IMR-90 (cell line): ENCODE measurements at regions not wholly inside any gene's neighbourhood (a gene's known extent, or its start where the extent isn't known, plus 50 kb on each side); places are given as distances from the start of the nearest gene placed in this dataset.
A peak's percentile ranks its signal among the peaks of the same experiment; 100 is the strongest.

ENCODE experiments used
- ATAC-seq: fragments of 200-7000 bp; cut with Tn5 transposase; 2 replicates; pipeline ENCODE4 v1.9.1; 2020; ENCODE audit warnings: low read depth, mild to moderate bottlenecking, moderate library complexity
- BruUV-seq: library from RNA; stranded (reverse); fragments of 400-500 nt; replicated peaks from 2 replicates; lab custom pipeline; 2021; lab: Mats Ljungman, UMichigan
- CTCF ChIA-PET: fragments of 300-600 bp; formaldehyde crosslinking; extraction: SDS; loops from one replicate; lab custom pipeline; 2021; ENCODE audit warnings: antibody characterized with exemption; lab: Yijun Ruan, JAX
- POLR2A ChIA-PET: fragments of 300-600 bp; sonication (Branson Sonifier 250); formaldehyde crosslinking; loops from one replicate; lab custom pipeline; 2022; ENCODE audit warnings: antibody characterized with exemption; ENCODE audit not compliant: unreplicated experiment; lab: Charles Lee
- DNase-seq: peaks from one replicate; pipeline ENCODE4 v3.0.0; 2013
- H2AFZ ChIP-seq: replicated peaks from 2 replicates; pipeline ENCODE3; 2013; ENCODE audit warnings: low read length, mild to moderate bottlenecking; ENCODE audit not compliant: poor library complexity
- H2AK5ac ChIP-seq: 2 replicates; pipeline ENCODE4 v1.6.1; 2013; ENCODE audit warnings: low read depth, low read length, inconsistent platforms
- H2AK9ac ChIP-seq: replicated peaks from 2 replicates; pipeline ENCODE3; 2013; ENCODE audit warnings: mild to moderate bottlenecking, low read depth, low read length, moderate library complexity; ENCODE audit not compliant: poor library complexity
- H2BK120ac ChIP-seq: 2 replicates; pipeline ENCODE4 v1.6.1; 2013; ENCODE audit warnings: low read depth, low read length, inconsistent platforms
- H2BK15ac ChIP-seq: 3 replicates; pipeline ENCODE4 v1.6.1; 2013; ENCODE audit warnings: low read depth, low read length, inconsistent platforms
- H2BK20ac ChIP-seq: 2 replicates; pipeline ENCODE4 v1.6.1; 2013; ENCODE audit warnings: low read depth, mild to moderate bottlenecking, inconsistent platforms, low read length, moderate library complexity
- H2BK5ac ChIP-seq: 2 replicates; pipeline ENCODE4 v1.6.1; 2013; ENCODE audit warnings: mild to moderate bottlenecking, low read depth, low read length, inconsistent platforms; ENCODE audit not compliant: poor library complexity, severe bottlenecking
- H3K14ac ChIP-seq: replicated peaks from 2 replicates; pipeline ENCODE4 v1.6.1; 2013; ENCODE audit warnings: low read depth, low read length, inconsistent platforms
- H3K18ac ChIP-seq: 2 replicates; pipeline ENCODE4 v1.6.1; 2013; ENCODE audit warnings: low read depth, low read length, control low read depth
- H3K23ac ChIP-seq: 2 replicates; pipeline ENCODE4 v1.6.1; 2013; ENCODE audit warnings: low read depth, low read length, inconsistent platforms
- H3K27ac ChIP-seq: 2 replicates; pipeline ENCODE4 v1.5.1; 2013; ENCODE audit warnings: mild to moderate bottlenecking, control low read depth, low read length; ENCODE audit not compliant: insufficient read depth
- H3K27me3 ChIP-seq: 2 replicates; pipeline ENCODE4 v1.6.1; 2013; ENCODE audit warnings: low read length; ENCODE audit not compliant: control insufficient read depth, insufficient read depth
- H3K36me3 ChIP-seq: 2 replicates; pipeline ENCODE4 v1.6.1; 2013; ENCODE audit warnings: low read length, mixed read lengths; ENCODE audit not compliant: control insufficient read depth, insufficient read depth
- H3K4ac ChIP-seq: 2 replicates; pipeline ENCODE4 v1.6.1; 2013; ENCODE audit warnings: low read depth, low read length, inconsistent platforms
- H3K4me1 ChIP-seq: 2 replicates; pipeline ENCODE4 v1.6.1; 2013; ENCODE audit warnings: low read length, mixed read lengths; ENCODE audit not compliant: control insufficient read depth, insufficient read depth
- H3K4me2 ChIP-seq: 2 replicates; pipeline ENCODE4 v1.6.1; 2013; ENCODE audit warnings: low read depth, mild to moderate bottlenecking, control low read depth, low read length, moderate library complexity
- H3K4me3 ChIP-seq: 2 replicates; pipeline ENCODE4 v1.5.1; 2013; ENCODE audit warnings: low read depth, mild to moderate bottlenecking, control low read depth, low read length, moderate library complexity; ENCODE audit not compliant: insufficient read depth
- H3K56ac ChIP-seq: 2 replicates; pipeline ENCODE4 v1.6.1; 2013; ENCODE audit warnings: low read length, inconsistent platforms; ENCODE audit not compliant: insufficient read depth; ENCODE audit errors: extremely low read depth
- H3K79me1 ChIP-seq, 2 experiments: 2 replicates each; pipeline ENCODE4 v1.6.1; 2013; ENCODE audit warnings: low read length in 2 of 2, inconsistent platforms in 1 of 2, low read depth in 1 of 2
- H3K9ac ChIP-seq: 2 replicates; pipeline ENCODE4 v1.6.1; 2013; ENCODE audit warnings: low read depth, low read length, control low read depth
- H3K9me1 ChIP-seq: 2 replicates; pipeline ENCODE4 v1.6.1; 2013; ENCODE audit warnings: low read length, inconsistent platforms; ENCODE audit not compliant: insufficient read depth
- H3K9me3 ChIP-seq: 2 replicates; pipeline ENCODE4 v1.6.1; 2013; ENCODE audit warnings: low read length; ENCODE audit not compliant: control insufficient read depth, insufficient read depth
- H4K20me1 ChIP-seq: 2 replicates; pipeline ENCODE4 v1.6.1; 2013; ENCODE audit warnings: low read length, inconsistent platforms; ENCODE audit not compliant: insufficient read depth
- H4K5ac ChIP-seq: 2 replicates; pipeline ENCODE4 v1.6.1; 2013; ENCODE audit warnings: mild to moderate bottlenecking, low read depth, low read length, control low read depth
- H4K8ac ChIP-seq, 2 experiments: 2 replicates each; pipeline ENCODE4 v1.6.1; 2013; ENCODE audit warnings: low read depth in 2 of 2, low read length in 2 of 2, control low read depth in 1 of 2, inconsistent platforms in 1 of 2
- H4K91ac ChIP-seq: 2 replicates; pipeline ENCODE4 v1.6.1; 2013; ENCODE audit warnings: low read depth, low read length, inconsistent platforms; ENCODE audit not compliant: insufficient read depth
- CHD1 ChIP-seq: IDR thresholded peaks from 2 replicates; pipeline ENCODE4 v1.6.1; 2012; ENCODE audit warnings: low read depth, low read length, improper control_type of control experiment
- MAFK ChIP-seq: IDR thresholded peaks from 2 replicates; pipeline ENCODE4 v1.6.1; 2012; ENCODE audit warnings: low read depth, low read length, improper control_type of control experiment
- RCOR1 ChIP-seq: IDR thresholded peaks from 2 replicates; pipeline ENCODE4 v1.6.1; 2012; ENCODE audit warnings: mild to moderate bottlenecking, low read length, improper control_type of control experiment; ENCODE audit not compliant: insufficient replicate concordance
- WGBS, 2 experiments: methylation state at CpG; one replicate each; pipeline versions ENCODE4 v1.1.5 to v1.1.7; 2013; ENCODE audit warnings: missing lambda C conversion rate in 2 of 2; ENCODE audit not compliant: insufficient read length in 1 of 2; ENCODE audit errors: extremely low coverage in 2 of 2; 5-methylcytosine and 5-hydroxymethylcytosine counted together
- dilution Hi-C: fragments of 300-500 bp; cut with HindIII; formaldehyde crosslinking; loops from one replicate; pipeline ENCODE4 v1.14.3; 2018; ENCODE audit warnings: low sequenced_read_pairs; ENCODE audit not compliant: unreplicated experiment
- in situ Hi-C: fragments of 300-500 bp; cut with MboI; formaldehyde crosslinking; loops from 3 replicates; pipeline ENCODE4 v1.14.3; 2019; ENCODE audit warnings: low sequenced_read_pairs, inconsistent platforms, mixed read lengths
- intact Hi-C: fragments of 100-400 bp; cut with micrococcal nuclease; formaldehyde crosslinking; loops from 2 replicates; pipeline ENCODE4 v1.10.0; 2022

DNA sequence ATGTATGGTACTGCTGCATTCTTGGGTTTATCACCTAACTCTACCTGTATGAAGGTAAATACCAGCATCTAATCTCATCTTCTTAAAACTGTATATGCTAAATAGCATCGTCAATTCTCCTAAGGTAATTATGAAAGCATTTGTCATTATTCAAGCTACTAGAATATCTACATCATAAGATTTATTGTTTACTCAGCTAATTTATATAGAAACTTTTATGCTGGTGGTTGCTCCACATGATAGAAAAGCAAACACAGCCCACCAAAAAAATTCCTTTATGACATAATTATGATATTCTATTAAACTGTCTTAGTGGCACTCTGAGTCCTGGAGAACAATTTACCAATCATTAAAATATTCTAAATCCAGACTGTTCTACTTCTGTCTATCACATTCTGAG lies 1226.1 kb upstream of the NRXN1 start:
- Histone ChIP-seq H2BK15ac (no peak overlapping the region), H3K23ac (no peak overlapping the region), H4K5ac (no peak overlapping the region), H3K4me3 (no peak overlapping the region), H3K4me2 (no peak overlapping the region), H4K8ac (no peak overlapping the region), H3K36me3 (no peaks in the 10 kb centered on the region), H3K9me1 (no peaks in the 10 kb centered on the region), H3K4me1 (peaks cover 2% of the 10 kb centered on the region; the same call in 1 of the 2 replicates), H3K4ac (no peak overlapping the region), H4K91ac (no peak overlapping the region), H2BK20ac (no peak overlapping the region), H2AK9ac (no peak overlapping the region), H3K27ac (no peak overlapping the region), H3K9me3 (no peaks in the 10 kb centered on the region; the same call in 1 of the 2 replicates), H3K18ac (no peak overlapping the region), H3K56ac (no peak overlapping the region), H2BK5ac (no peak overlapping the region), H4K20me1 (no peaks in the 10 kb centered on the region), H3K27me3 (no peaks in the 10 kb centered on the region), H2BK120ac (no peak overlapping the region), H3K14ac (no peak overlapping the region), H2AFZ (no peak overlapping the region), H2AK5ac (no peak overlapping the region), H3K79me1 (no peaks in the 10 kb centered on the region), H3K9ac (no peak overlapping the region)
- dilution Hi-C loops: no loop called here
- ChIA-PET POLR2A (no interaction called here), CTCF (no interaction called here)
- DNase-seq (no peak), ATAC-seq (no peak)
- WGBS, 2 experiments: no CpG with 5 or more reads among the region's 1 CpG
- BruUV-seq: no TSS peak
- in situ Hi-C loops: no loop called here
- intact Hi-C loops: no loop called here
- TF ChIP-seq RCOR1 (no peak), MAFK (peak; percentile 62), CHD1 (no peak)
